ENCODE measurements at regions not wholly inside any gene's neighbourhood (a gene's known extent, or its start where the extent isn't known, plus 50 kb on each side); places are given as distances from the start of the nearest gene placed in this dataset.

DNA sequence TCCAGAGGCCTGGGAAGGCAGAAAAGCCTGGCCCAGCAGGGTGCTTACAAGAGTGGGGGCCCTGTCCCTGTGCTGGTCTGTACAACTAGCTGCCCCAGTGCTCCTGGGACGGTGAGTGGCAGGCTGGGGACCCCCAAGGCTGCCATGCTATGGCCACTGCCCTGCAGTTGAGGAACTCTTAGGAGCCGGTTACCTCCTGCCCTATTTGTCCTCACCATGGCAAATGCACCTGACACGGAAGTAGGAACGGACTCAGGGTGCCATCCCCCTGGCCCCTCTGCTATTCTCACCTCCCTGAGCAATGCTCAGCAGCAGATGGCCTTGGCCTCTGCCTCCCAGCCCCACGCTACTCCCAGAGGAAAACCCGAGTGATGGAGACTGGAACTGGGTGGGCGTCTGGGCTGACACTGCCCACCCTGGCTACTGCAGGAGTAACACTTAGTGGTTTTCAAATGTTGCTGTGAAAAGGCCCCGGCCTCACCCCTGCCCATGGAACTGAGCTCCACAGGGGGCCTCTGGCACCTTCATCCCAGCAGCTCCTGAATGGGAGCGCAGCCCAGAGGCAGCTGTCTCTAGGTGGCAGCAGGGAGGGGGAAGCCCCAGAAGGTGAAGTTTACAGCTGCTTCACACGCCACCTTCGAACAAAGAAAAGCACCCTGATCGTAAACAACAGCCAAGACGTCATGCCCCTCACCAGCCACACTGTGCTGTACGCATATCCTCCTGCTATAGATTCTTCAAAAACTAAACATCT is 105.3 kb downstream of the CTTN start:
- TF ChIP-seq RAD21 (IDR thresholded peaks at IDR 0.05; ENCODE audit: low read depth) (no peak), FOXM1 (IDR thresholded peaks at IDR 0.05; ENCODE audit: borderline replicate concordance, low read depth) (no peak), TAF1 (IDR thresholded peaks at IDR 0.05; ENCODE audit: low read depth) (no peak), EGR1 (IDR thresholded peaks at IDR 0.05) (no peak), CEBPB (IDR thresholded peaks at IDR 0.05) (no peak), TCF12 (IDR thresholded peaks at IDR 0.05; ENCODE audit: low read depth) (no peak), EP300 (IDR thresholded peaks at IDR 0.05; ENCODE audit: borderline replicate concordance) (no peak), CREB1 (IDR thresholded peaks at IDR 0.05; ENCODE audit: low read depth) (no peak), YY1 (IDR thresholded peaks at IDR 0.05; ENCODE audit: low read depth) (no peak), TEAD4 (IDR thresholded peaks at IDR 0.05) (no peak)
- TF ChIP-seq, protein P1, sequence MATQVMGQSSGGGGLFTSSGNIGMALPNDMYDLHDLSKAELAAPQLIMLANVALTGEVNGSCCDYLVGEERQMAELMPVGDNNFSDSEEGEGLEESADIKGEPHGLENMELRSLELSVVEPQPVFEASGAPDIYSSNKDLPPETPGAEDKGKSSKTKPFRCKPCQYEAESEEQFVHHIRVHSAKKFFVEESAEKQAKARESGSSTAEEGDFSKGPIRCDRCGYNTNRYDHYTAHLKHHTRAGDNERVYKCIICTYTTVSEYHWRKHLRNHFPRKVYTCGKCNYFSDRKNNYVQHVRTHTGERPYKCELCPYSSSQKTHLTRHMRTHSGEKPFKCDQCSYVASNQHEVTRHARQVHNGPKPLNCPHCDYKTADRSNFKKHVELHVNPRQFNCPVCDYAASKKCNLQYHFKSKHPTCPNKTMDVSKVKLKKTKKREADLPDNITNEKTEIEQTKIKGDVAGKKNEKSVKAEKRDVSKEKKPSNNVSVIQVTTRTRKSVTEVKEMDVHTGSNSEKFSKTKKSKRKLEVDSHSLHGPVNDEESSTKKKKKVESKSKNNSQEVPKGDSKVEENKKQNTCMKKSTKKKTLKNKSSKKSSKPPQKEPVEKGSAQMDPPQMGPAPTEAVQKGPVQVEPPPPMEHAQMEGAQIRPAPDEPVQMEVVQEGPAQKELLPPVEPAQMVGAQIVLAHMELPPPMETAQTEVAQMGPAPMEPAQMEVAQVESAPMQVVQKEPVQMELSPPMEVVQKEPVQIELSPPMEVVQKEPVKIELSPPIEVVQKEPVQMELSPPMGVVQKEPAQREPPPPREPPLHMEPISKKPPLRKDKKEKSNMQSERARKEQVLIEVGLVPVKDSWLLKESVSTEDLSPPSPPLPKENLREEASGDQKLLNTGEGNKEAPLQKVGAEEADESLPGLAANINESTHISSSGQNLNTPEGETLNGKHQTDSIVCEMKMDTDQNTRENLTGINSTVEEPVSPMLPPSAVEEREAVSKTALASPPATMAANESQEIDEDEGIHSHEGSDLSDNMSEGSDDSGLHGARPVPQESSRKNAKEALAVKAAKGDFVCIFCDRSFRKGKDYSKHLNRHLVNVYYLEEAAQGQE (IDR thresholded peaks at IDR 0.05; ENCODE audit: low read depth): no peak
- TF ChIP-seq, protein P2, sequence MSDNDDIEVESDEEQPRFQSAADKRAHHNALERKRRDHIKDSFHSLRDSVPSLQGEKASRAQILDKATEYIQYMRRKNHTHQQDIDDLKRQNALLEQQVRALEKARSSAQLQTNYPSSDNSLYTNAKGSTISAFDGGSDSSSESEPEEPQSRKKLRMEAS (IDR thresholded peaks at IDR 0.05): no peak
